Lung (tissue), 11 donors: ENCODE measurements at regions not wholly inside any gene's neighbourhood (a gene's known extent, or its start where the extent isn't known, plus 50 kb on each side); places are given as distances from the start of the nearest gene placed in this dataset.

Source experiments
- ATAC-seq: fragments of 200-7000 bp; cut with Tn5 transposase; one replicate; pipeline ENCODE4 v1.9.1; 2020; ENCODE audit warnings: moderate number of reproducible peaks; ENCODE audit not compliant: insufficient read depth, low FRiP score
- DNase-seq, 3 donors: peaks; one replicate each; pipeline ENCODE4 v3.0.0-alpha.2; 2013 to 2017
- H3K27ac ChIP-seq, 2 donors: one replicate each; pipeline ENCODE4 v1.5.1; 2013; ENCODE audit warnings: mild to moderate bottlenecking in 2 of 2, moderate library complexity in 2 of 2, control low read depth in 1 of 2, inconsistent platforms in 1 of 2, low read depth in 1 of 2, low read length in 1 of 2
- H3K27me3 ChIP-seq, 3 donors: one replicate each; pipeline ENCODE4 v1.5.1; 2013; ENCODE audit warnings: low read length in 2 of 3; ENCODE audit not compliant: control insufficient read depth in 3 of 3, insufficient read depth in 3 of 3
- H3K36me3 ChIP-seq, 4 donors: one replicate each; pipeline ENCODE4 v1.5.1; 2013; ENCODE audit warnings: low read length in 4 of 4, mild to moderate bottlenecking in 1 of 4, moderate library complexity in 1 of 4; ENCODE audit not compliant: control insufficient read depth in 4 of 4, insufficient read depth in 4 of 4
- H3K4me1 ChIP-seq, 5 donors: one replicate each; pipeline ENCODE4 v1.5.1; 2013; ENCODE audit warnings: low read length in 5 of 5, mild to moderate bottlenecking in 2 of 5, moderate library complexity in 1 of 5; ENCODE audit not compliant: control insufficient read depth in 5 of 5, insufficient read depth in 5 of 5
- H3K4me3 ChIP-seq: one replicate; pipeline ENCODE4 v1.5.1; 2013; ENCODE audit warnings: mild to moderate bottlenecking, control low read depth, moderate library complexity
- H3K9ac ChIP-seq, 2 donors: one replicate each; pipeline ENCODE4 v1.5.1; 2013; ENCODE audit warnings: low read length in 2 of 2, control low read depth in 1 of 2; ENCODE audit not compliant: insufficient read depth in 1 of 2
- H3K9me3 ChIP-seq, 4 donors: one replicate each; pipeline ENCODE4 v1.5.1; 2013; ENCODE audit warnings: low read length in 3 of 4, mild to moderate bottlenecking in 1 of 4, moderate library complexity in 1 of 4; ENCODE audit not compliant: control insufficient read depth in 4 of 4, insufficient read depth in 3 of 4
- WGBS, 2 donors: extraction: QIAGEN DNeasy Blood & Tissue Kit; methylation state at CpG; one replicate each; pipeline ENCODE4 v1.1.7; 2013; 5-methylcytosine and 5-hydroxymethylcytosine counted together
- TF ChIP-seq, protein P1 (sequence below): IDR thresholded peaks from 2 replicates; pipeline ENCODE4 v1.5.1; 2012; ENCODE audit warnings: mild to moderate bottlenecking; ENCODE audit errors: control extremely low read depth, extremely low read depth
- donor health status: control.
- donor health status: control.
- donor health status: Bipolar disorder and iron deficiency.
- donor health status: healthy.
- donor health status: DM: yes; HTN: yes; CAD: no.

DNA sequence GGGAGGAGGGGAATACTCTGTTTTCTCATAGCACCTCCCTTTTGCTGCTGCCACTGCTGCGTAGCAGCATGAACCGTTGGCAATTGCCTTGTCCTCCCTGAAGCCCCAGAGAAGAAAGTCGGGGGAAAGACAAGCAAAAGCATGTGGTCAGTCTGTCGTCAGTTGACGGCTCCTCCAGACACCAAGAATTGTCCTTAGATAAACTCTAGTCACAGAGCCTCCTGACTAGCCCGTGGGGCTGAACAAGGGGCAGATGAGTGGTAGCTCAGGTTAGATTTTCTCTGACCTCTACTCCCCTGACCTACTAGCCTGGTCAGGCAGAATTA is 126.4 kb upstream of the HSD17B12 start:
- 39 to 45% methylated on average over 6 of the region's 6 CpGs for WGBS, 2 donors
- peaks cover 0 to 60% (median 28%) of the 10 kb centered on the region in 3 donors for H3K27me3 ChIP-seq
- no peak for DNase-seq
- no peak for ATAC-seq
- no peak overlapping the region for H3K27ac ChIP-seq
- H3K9me3 ChIP-seq: peaks cover 0 to 9% (median 0%) of the 10 kb centered on the region in 4 donors
- H3K4me1 ChIP-seq: peaks cover 0 to 20% (median 3%) of the 10 kb centered on the region in 5 donors
- TF ChIP-seq, protein P1, sequence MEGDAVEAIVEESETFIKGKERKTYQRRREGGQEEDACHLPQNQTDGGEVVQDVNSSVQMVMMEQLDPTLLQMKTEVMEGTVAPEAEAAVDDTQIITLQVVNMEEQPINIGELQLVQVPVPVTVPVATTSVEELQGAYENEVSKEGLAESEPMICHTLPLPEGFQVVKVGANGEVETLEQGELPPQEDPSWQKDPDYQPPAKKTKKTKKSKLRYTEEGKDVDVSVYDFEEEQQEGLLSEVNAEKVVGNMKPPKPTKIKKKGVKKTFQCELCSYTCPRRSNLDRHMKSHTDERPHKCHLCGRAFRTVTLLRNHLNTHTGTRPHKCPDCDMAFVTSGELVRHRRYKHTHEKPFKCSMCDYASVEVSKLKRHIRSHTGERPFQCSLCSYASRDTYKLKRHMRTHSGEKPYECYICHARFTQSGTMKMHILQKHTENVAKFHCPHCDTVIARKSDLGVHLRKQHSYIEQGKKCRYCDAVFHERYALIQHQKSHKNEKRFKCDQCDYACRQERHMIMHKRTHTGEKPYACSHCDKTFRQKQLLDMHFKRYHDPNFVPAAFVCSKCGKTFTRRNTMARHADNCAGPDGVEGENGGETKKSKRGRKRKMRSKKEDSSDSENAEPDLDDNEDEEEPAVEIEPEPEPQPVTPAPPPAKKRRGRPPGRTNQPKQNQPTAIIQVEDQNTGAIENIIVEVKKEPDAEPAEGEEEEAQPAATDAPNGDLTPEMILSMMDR: no peak
- no peak overlapping the region for H3K9ac ChIP-seq
- no peaks in the 10 kb centered on the region for H3K36me3 ChIP-seq
- no peak overlapping the region for H3K4me3 ChIP-seq

DNA sequence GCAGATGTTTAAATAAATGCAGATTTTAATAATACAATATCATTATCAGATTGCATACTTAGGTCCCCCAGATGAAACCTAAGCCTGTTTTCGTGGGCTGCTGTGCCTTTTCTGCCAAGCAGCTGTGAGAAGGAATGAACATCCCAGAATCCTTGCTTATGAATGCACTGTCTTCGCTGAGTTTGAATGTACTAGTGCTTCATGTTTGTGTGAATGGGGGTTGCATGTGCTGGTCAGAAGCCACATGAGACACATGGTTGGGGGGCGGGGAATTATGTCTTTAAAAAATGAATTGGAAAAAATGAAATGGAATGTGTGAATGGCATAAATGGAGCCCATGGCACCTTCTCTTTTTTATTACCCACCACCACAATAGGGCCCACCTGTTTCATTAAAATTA is 125.4 kb upstream of the HSD17B12 start:
- Histone ChIP-seq H3K36me3 (no peaks in the 10 kb centered on the region), H3K27me3 (peaks cover 0 to 62% (median 30%) of the 10 kb centered on the region in 3 donors), H3K4me1 (peaks cover 0 to 20% (median 3%) of the 10 kb centered on the region in 5 donors), H3K4me3 (no peak overlapping the region), H3K27ac (no peak overlapping the region), H3K9me3 (peaks cover 0 to 9% (median 0%) of the 10 kb centered on the region in 4 donors), H3K9ac (no peak overlapping the region)
- TF ChIP-seq, protein P1: no peak
- 47 to 51% methylated on average over 3 of the region's 3 CpGs for WGBS, 2 donors
- DNase-seq (no peak), ATAC-seq (no peak)

DNA sequence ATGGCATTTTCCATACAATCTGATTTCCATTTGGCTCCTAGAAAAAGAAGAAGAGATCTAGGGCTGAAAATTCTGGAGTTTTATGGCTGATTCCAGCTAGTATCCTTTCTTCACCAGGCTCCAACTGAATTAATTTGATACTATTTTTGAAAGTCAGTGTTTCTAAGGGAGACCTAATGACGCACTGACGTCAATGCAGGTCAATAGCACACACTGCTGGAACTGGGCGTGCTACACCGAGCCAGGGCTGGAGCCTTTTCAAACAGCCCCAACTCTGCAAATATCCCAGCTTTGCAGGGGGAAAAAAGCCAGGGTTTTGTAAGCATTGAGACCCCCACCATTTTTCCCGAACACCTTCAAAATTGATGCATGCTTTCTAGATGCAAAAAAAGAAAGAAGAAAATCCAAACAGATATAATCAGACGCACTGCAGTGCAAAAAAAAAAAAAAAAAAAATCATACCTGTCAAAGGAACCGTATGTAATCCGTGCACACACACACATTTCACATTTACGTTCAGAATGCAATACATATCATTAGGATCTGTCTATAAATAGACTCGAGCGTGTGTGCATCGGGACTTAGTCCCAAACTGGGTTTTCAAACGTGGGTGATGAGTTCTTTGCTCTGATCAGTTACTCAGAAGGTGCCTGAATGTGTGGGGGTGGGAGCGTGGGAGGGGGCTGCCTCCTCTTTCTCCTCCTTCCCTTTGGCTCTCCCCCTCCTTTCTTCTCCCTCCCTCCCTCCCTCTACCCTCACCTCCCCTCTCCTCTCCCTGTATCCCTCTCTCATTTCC is 124.5 kb upstream of the HSD17B12 start:
- WGBS, 2 donors: 11 to 12% methylated on average over 14 of the region's 14 CpGs
- DNase-seq (peak in 2 of 3 donors; percentile 52 to 66), ATAC-seq (no peak)
- H3K27me3 ChIP-seq: peaks cover 0 to 62% (median 32%) of the 10 kb centered on the region in 3 donors
- no peaks in the 10 kb centered on the region for H3K36me3 ChIP-seq
- no peak overlapping the region for H3K4me3 ChIP-seq
- H3K9ac ChIP-seq: no peak overlapping the region
- peaks cover 0 to 20% (median 3%) of the 10 kb centered on the region in 5 donors for H3K4me1 ChIP-seq
- TF ChIP-seq, protein P1: no peak
- H3K27ac ChIP-seq: no peak overlapping the region
- H3K9me3 ChIP-seq: peaks cover 0 to 9% (median 0%) of the 10 kb centered on the region in 4 donors
